CD14-positive monocyte (primary cell): ENCODE measurements at regions not wholly inside any gene's neighbourhood (a gene's known extent, or its start where the extent isn't known, plus 50 kb on each side); places are given as distances from the start of the nearest gene placed in this dataset.

Experiments
- DNase-seq, 3 donors: peaks; one replicate each; pipeline ENCODE4 v3.0.0-alpha.2; 2011 to 2022
- H2AFZ ChIP-seq: 2 replicates; pipeline ENCODE4 v1.6.0; 2012; ENCODE audit warnings: mild to moderate bottlenecking, low read depth, low read length, inconsistent platforms; ENCODE audit not compliant: insufficient read depth, poor library complexity, severe bottlenecking
- H3K27ac ChIP-seq, 2 donors: 1 replicate in 1 of 2; 2 replicates in 1 of 2; pipeline ENCODE4 v1.5.1; 2012 to 2013; ENCODE audit warnings: low read length in 2 of 2, control low read depth in 1 of 2, inconsistent platforms in 1 of 2, low read depth in 1 of 2, mild to moderate bottlenecking in 1 of 2
- H3K27me3 ChIP-seq, 2 donors: one replicate each; pipeline versions ENCODE4 v1.6.0 to v1.6.1; 2011 to 2013; ENCODE audit warnings: low read length in 2 of 2; ENCODE audit not compliant: control insufficient read depth in 2 of 2, insufficient read depth in 2 of 2
- H3K36me3 ChIP-seq, 2 donors: replicated peaks in 1 of 2; 1 replicate in 1 of 2; 2 replicates in 1 of 2; pipeline versions ENCODE4 v1.5.1 to v1.6.1; 2012 to 2013; ENCODE audit warnings: low read length in 2 of 2, control low read depth in 1 of 2, inconsistent platforms in 1 of 2, mild to moderate bottlenecking in 1 of 2; ENCODE audit not compliant: insufficient read depth in 2 of 2, control insufficient read depth in 1 of 2
- H3K4me1 ChIP-seq, 2 donors: 1 replicate in 1 of 2; 2 replicates in 1 of 2; pipeline versions ENCODE4 v1.5.1 to v1.6.1; 2012 to 2013; ENCODE audit warnings: low read length in 2 of 2, control low read depth in 1 of 2, inconsistent platforms in 1 of 2, mild to moderate bottlenecking in 1 of 2, moderate library complexity in 1 of 2; ENCODE audit not compliant: insufficient read depth in 2 of 2, control insufficient read depth in 1 of 2
- H3K4me2 ChIP-seq: replicated peaks from 2 replicates; pipeline ENCODE3; 2012; ENCODE audit warnings: low read length, moderate library complexity, mild to moderate bottlenecking; ENCODE audit not compliant: poor library complexity, severe bottlenecking; ENCODE audit errors: extremely low read depth
- H3K4me3 ChIP-seq, 3 experiments: fragments of 200-600 bp in 1 of 3; sonication (generic) in 1 of 3; replicated peaks in 1 of 3; 1 replicate in 2 of 3; 2 replicates in 1 of 3; pipeline ENCODE4 v1.5.1; 2011 to 2013; ENCODE audit warnings: low read length in 3 of 3, mild to moderate bottlenecking in 3 of 3, control low read depth in 2 of 3, low read depth in 2 of 3, inconsistent platforms in 1 of 3, moderate library complexity in 1 of 3
- H3K79me2 ChIP-seq: 2 replicates; pipeline ENCODE4 v1.6.0; 2012; ENCODE audit warnings: mild to moderate bottlenecking, control low read depth, inconsistent platforms, low read length, moderate library complexity; ENCODE audit not compliant: insufficient read depth
- H3K9ac ChIP-seq: 2 replicates; pipeline ENCODE4 v1.6.0; 2017; ENCODE audit warnings: low read length, mild to moderate bottlenecking; ENCODE audit not compliant: insufficient read depth, poor library complexity, severe bottlenecking
- H3K9me3 ChIP-seq, 2 donors: replicated peaks in 1 of 2; 1 replicate in 1 of 2; 2 replicates in 1 of 2; pipeline versions ENCODE4 v1.5.1 to v1.6.1; 2012 to 2013; ENCODE audit warnings: low read length in 2 of 2, control low read depth in 1 of 2; ENCODE audit not compliant: control insufficient read depth in 1 of 2, insufficient read depth in 1 of 2
- H4K20me1 ChIP-seq: 2 replicates; pipeline ENCODE4 v1.6.0; 2012; ENCODE audit warnings: mild to moderate bottlenecking, low read length, control low read depth, moderate library complexity; ENCODE audit not compliant: insufficient read depth
- H3K27ac Mint-ChIP-seq, 7 donors: one replicate each; pipeline ENCODE4 v1.8.0; 2020; ENCODE audit warnings: mild to moderate bottlenecking in 7 of 7, mixed read lengths in 7 of 7, moderate library complexity in 6 of 7, inconsistent platforms in 2 of 7
- H3K27me3 Mint-ChIP-seq, 3 donors: one replicate each; pipeline ENCODE4 v1.8.0; 2021 to 2022; ENCODE audit warnings: low read depth in 3 of 3, mild to moderate bottlenecking in 3 of 3, mixed read lengths in 3 of 3, moderate library complexity in 3 of 3, inconsistent platforms in 1 of 3
- H3K36me3 Mint-ChIP-seq, 2 donors: one replicate each; pipeline ENCODE4 v1.8.0; 2020; ENCODE audit warnings: mixed read lengths in 2 of 2, inconsistent platforms in 1 of 2, mild to moderate bottlenecking in 1 of 2
- H3K4me1 Mint-ChIP-seq: one replicate; pipeline ENCODE4 v1.8.0; 2020; ENCODE audit warnings: mild to moderate bottlenecking, mixed read lengths
- H3K4me3 Mint-ChIP-seq, 2 donors: one replicate each; pipeline ENCODE4 v1.8.0; 2020; ENCODE audit warnings: mild to moderate bottlenecking in 2 of 2, mixed read lengths in 2 of 2, moderate library complexity in 1 of 2
- H3K9me3 Mint-ChIP-seq, 7 donors: one replicate each; pipeline ENCODE4 v1.8.0; 2020 to 2022; ENCODE audit warnings: mixed read lengths in 7 of 7, mild to moderate bottlenecking in 6 of 7, moderate library complexity in 6 of 7, inconsistent platforms in 2 of 7
- WGBS: methylation state at CpG from one replicate; pipeline ENCODE4 v1.1.5; 2013; ENCODE audit warnings: missing lambda C conversion rate; ENCODE audit not compliant: insufficient coverage; 5-methylcytosine and 5-hydroxymethylcytosine counted together
- intact Hi-C, 2 donors: fragments of 100-400 bp; cut with micrococcal nuclease; formaldehyde crosslinking; loops; one replicate each; pipeline versions ENCODE4 v1.15.0 to v1.15.1; 2023
- TF ChIP-seq, protein P1 (sequence below): fragments of 200-600 bp; IDR thresholded peaks from one replicate; pipeline ENCODE4 v1.8.0; 2022; ENCODE audit warnings: antibody characterized with exemption, mild to moderate bottlenecking

DNA sequence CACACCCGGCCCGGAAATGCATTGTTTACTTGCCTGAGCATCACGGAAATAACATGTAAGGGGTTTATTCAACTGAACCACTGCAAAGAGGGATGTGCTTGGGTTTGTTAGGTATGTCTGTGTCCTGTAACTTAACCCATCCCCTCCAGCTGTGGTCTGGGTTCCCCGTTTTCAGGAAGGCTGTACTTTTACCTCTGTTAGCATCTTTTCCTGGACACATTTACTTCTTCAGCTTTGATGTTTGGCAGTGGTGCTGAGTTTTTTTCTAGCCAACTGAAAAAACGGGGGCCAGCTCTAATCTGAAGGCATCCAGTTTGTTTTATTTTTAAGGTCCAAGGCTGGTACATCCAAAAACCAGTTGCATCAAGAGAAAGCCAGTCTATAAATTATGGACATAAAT is 561.8 kb downstream of the BNC2 start:
- H4K20me1 ChIP-seq: no peaks in the 10 kb centered on the region
- TF ChIP-seq, protein P1, sequence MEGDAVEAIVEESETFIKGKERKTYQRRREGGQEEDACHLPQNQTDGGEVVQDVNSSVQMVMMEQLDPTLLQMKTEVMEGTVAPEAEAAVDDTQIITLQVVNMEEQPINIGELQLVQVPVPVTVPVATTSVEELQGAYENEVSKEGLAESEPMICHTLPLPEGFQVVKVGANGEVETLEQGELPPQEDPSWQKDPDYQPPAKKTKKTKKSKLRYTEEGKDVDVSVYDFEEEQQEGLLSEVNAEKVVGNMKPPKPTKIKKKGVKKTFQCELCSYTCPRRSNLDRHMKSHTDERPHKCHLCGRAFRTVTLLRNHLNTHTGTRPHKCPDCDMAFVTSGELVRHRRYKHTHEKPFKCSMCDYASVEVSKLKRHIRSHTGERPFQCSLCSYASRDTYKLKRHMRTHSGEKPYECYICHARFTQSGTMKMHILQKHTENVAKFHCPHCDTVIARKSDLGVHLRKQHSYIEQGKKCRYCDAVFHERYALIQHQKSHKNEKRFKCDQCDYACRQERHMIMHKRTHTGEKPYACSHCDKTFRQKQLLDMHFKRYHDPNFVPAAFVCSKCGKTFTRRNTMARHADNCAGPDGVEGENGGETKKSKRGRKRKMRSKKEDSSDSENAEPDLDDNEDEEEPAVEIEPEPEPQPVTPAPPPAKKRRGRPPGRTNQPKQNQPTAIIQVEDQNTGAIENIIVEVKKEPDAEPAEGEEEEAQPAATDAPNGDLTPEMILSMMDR: no peak
- H3K4me3 ChIP-seq: no peak overlapping the region
- Mint-ChIP-seq H3K27me3 (peaks cover 3 to 21% (median 9%) of the 10 kb centered on the region in 3 donors), H3K27ac (no peak overlapping the region), H3K36me3 (no peaks in the 10 kb centered on the region), H3K4me3 (no peak overlapping the region), H3K9me3 (peaks cover 0 to 12% (median 3%) of the 10 kb centered on the region in 7 donors), H3K4me1 (no peaks in the 10 kb centered on the region)
- H3K79me2 ChIP-seq: no peaks in the 10 kb centered on the region
- 78% methylated on average over 3 of the region's 5 CpGs for whole genome bisulfite sequencing
- H3K4me2 ChIP-seq: no peak overlapping the region
- H3K27me3 ChIP-seq: no peaks in the 10 kb centered on the region
- intact Hi-C loops: no loop called here
- H2AFZ ChIP-seq: no peak overlapping the region
- no peaks in the 10 kb centered on the region for H3K4me1 ChIP-seq
- H3K9me3 ChIP-seq: no peaks in the 10 kb centered on the region
- H3K27ac ChIP-seq: no peak overlapping the region
- no peaks in the 10 kb centered on the region for H3K36me3 ChIP-seq
- H3K9ac ChIP-seq: no peak overlapping the region
- no peak for DNase-seq

DNA sequence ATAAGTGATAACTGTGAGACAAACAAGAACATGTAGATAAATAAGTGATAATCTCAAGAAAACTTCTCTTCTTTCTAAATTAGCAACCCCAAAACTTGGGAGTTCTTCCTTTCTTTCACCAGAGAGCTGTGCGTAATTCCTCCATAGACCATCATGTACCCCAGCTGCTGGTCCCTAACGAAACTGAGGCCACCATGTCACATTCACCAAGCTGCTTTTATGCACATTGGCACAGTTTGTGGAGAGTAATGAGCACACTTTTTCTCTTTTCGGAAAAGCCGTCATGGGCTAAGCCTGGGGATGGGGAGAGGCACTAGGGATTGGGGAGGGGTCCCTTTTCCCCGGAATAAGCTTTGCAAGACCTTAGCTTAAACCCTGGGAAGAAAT is 561.4 kb downstream of the BNC2 start:
- no peaks in the 10 kb centered on the region for H3K9me3 ChIP-seq
- no peaks in the 10 kb centered on the region for H3K4me1 ChIP-seq
- H3K27me3 Mint-ChIP-seq: peaks cover 3 to 18% (median 9%) of the 10 kb centered on the region in 3 donors
- H2AFZ ChIP-seq: no peak overlapping the region
- no peaks in the 10 kb centered on the region for H3K4me1 Mint-ChIP-seq
- no peak overlapping the region for H3K4me3 ChIP-seq
- H4K20me1 ChIP-seq: no peaks in the 10 kb centered on the region
- no peaks in the 10 kb centered on the region for H3K36me3 ChIP-seq
- H3K4me2 ChIP-seq: no peak overlapping the region
- TF ChIP-seq, protein P1: no peak
- no peaks in the 10 kb centered on the region for H3K36me3 Mint-ChIP-seq
- no peak overlapping the region for H3K27ac ChIP-seq
- peaks cover 0 to 12% (median 3%) of the 10 kb centered on the region in 7 donors for H3K9me3 Mint-ChIP-seq
- no peak overlapping the region for H3K9ac ChIP-seq
- no peak overlapping the region for H3K27ac Mint-ChIP-seq
- no peaks in the 10 kb centered on the region for H3K27me3 ChIP-seq
- DNase-seq: no peak
- intact Hi-C loops: no loop called here
- H3K4me3 Mint-ChIP-seq: no peak overlapping the region
- H3K79me2 ChIP-seq: no peaks in the 10 kb centered on the region
- 100% methylated on average over 2 of the region's 5 CpGs for WGBS
